ENCODE measurements at regions not wholly inside any gene's neighbourhood (a gene's known extent, or its start where the extent isn't known, plus 50 kb on each side); places are given as distances from the start of the nearest gene placed in this dataset.

GRCh38 chr12:131589221-131589897, 121.5 kb upstream of the SFSWAP start:
- Histone ChIP-seq H3K9me3 (ENCODE audit: insufficient read depth in 2 of 2, low read depth in 1 of 2, low read length in 1 of 2) (no peaks in the 10 kb centered on the region), H3K27me3 (replicated peaks in 1 of 4; ENCODE audit: control insufficient read depth in 3 of 4, extremely low read depth in 1 of 4, insufficient read depth in 3 of 4, low read length in 3 of 4) (no peaks in the 10 kb centered on the region), H3K56ac (replicated peaks; ENCODE audit: insufficient read length, low read depth, low read length) (no peak overlapping the region), H3K18ac (ENCODE audit: extremely low read depth, low read length) (no peak overlapping the region), H3K4ac (replicated peaks; ENCODE audit: insufficient read length, low read depth, low read length) (no peak overlapping the region), H3K79me2 (ENCODE audit: control insufficient read depth in 1 of 2, insufficient read depth in 2 of 2, low read length in 2 of 2) (no peaks in the 10 kb centered on the region), H3K9ac (replicated peaks in 1 of 4; ENCODE audit: extremely low read depth in 1 of 4, low read depth in 3 of 4, low read length in 3 of 4) (no peak overlapping the region), H2BK15ac (ENCODE audit: low read length) (no peak overlapping the region), H4K8ac (ENCODE audit: extremely low read depth, insufficient read depth, low read length) (no peak overlapping the region), H3K4me2 (ENCODE audit: insufficient read depth in 1 of 2, low read depth in 2 of 2, low read length in 2 of 2) (no peak overlapping the region), H3K23ac (ENCODE audit: insufficient read length) (no peak overlapping the region), H2BK120ac (replicated peaks; ENCODE audit: low read depth, low read length) (no peak overlapping the region), H2AFZ (ENCODE audit: low read length) (no peak overlapping the region), H3K36me3 (ENCODE audit: control insufficient read depth in 2 of 4, insufficient read depth in 4 of 4, low read length in 3 of 4) (no peaks in the 10 kb centered on the region), H2BK5ac (ENCODE audit: low read depth, low read length) (no peak overlapping the region), H3K79me1 (ENCODE audit: low read depth, low read length) (no peaks in the 10 kb centered on the region), H4K20me1 (replicated peaks in 1 of 2; ENCODE audit: control insufficient read depth in 1 of 2, insufficient read depth in 2 of 2, low read length in 2 of 2) (no peaks in the 10 kb centered on the region), H3K4me3 (ENCODE audit: extremely low read depth in 1 of 4, insufficient read depth in 2 of 4, low read depth in 3 of 4, low read length in 4 of 4) (no peak overlapping the region), H3K4me1 (replicated peaks in 1 of 4; ENCODE audit: control insufficient read depth in 3 of 4, insufficient read depth in 4 of 4, low read length in 3 of 4) (peaks cover 0 to 6% (median 4%) of the 10 kb centered on the region in 4 experiments; a peak in 5 of 7 replicates), H4K91ac (replicated peaks; ENCODE audit: insufficient read length, low read length) (no peak overlapping the region), H2AK5ac (ENCODE audit: low read depth, low read length) (no peak overlapping the region), H2BK12ac (ENCODE audit: low read depth, low read length) (no peak overlapping the region), H3K27ac (ENCODE audit: low read depth, low read length) (no peak overlapping the region), H4K5ac (ENCODE audit: insufficient read length, low read depth, low read length) (no peak overlapping the region), H3K14ac (ENCODE audit: insufficient read length) (no peak overlapping the region), H3K23me2 (ENCODE audit: low read depth, low read length) (peaks cover 3% of the 10 kb centered on the region; the same call in 1 of the 2 replicates), H2BK20ac (ENCODE audit: low read length) (no peak overlapping the region)
- CTCF ChIA-PET (ENCODE audit: partially characterized antibody), result interaction anchor here (1.1 to 1.4 kb wide), 3 partner anchors 11 to 457 kb away, joined by 3 to 4 read pairs (median 3); no protein-coding TSS in a partner anchor
- DNase-seq (ENCODE audit: low read depth in 1 of 2, low spot score in 2 of 2) (no peak), FAIRE-seq (no peak)
- POLR2A ChIA-PET (ENCODE audit: partially characterized antibody), result no interaction called here
- 82% methylated on average over 11 of the region's 11 CpGs; no CpG with 5 or more reads in 1 of the 2 experiments for WGBS, 2 experiments (ENCODE audit: extremely low coverage in 1 of 2, insufficient coverage in 1 of 2, insufficient read length in 1 of 2, insufficient replicate concordance in 2 of 2, low coverage in 1 of 2, low lambda C conversion rate in 2 of 2, missing lambda C conversion rate in 1 of 2)
- TF ChIP-seq TCF12 (IDR thresholded peaks at IDR 0.05; ENCODE audit: low read depth, low read length) (no peak), EZH2 (IDR thresholded peaks at IDR 0.05; ENCODE audit: low read depth, low read length, severe bottlenecking) (no peak), PHF8 (conservative IDR thresholded peaks at IDR 0.05; ENCODE audit: low read depth, low read length) (no peak), TBP (IDR thresholded peaks at IDR 0.05; ENCODE audit: low read depth, low read length) (no peak), CTBP2 (IDR thresholded peaks at IDR 0.05; ENCODE audit: borderline replicate concordance, insufficient read depth, insufficient read length, low read length) (no peak), POLR2AphosphoS5 (IDR thresholded peaks at IDR 0.05; ENCODE audit: low read depth, low read length) (no peak)

Measured in H1 (cell line).